SK-N-SH treated with all-trans-retinoic acid at 6 μM for 48 hours (cell line): ENCODE measurements at regions not wholly inside any gene's neighbourhood (a gene's known extent, or its start where the extent isn't known, plus 50 kb on each side); places are given as distances from the start of the nearest gene placed in this dataset.

Experiments used
- ATAC-seq: fragments of 200-7000 bp; cut with Tn5 transposase; 3 replicates; pipeline ENCODE4 v1.9.1; 2020; ENCODE audit warnings: mild to moderate bottlenecking, moderate library complexity
- ARNTL ChIP-seq: fragments of 450-650 bp; formaldehyde crosslinking; IDR thresholded peaks from 2 replicates; pipeline ENCODE4 v1.5.0; 2020; ENCODE audit warnings: low read depth, mild to moderate bottlenecking, moderate library complexity, borderline replicate concordance
- BACH2 ChIP-seq: fragments of 250-450 bp; sonication (Bioruptor Pico); IDR thresholded peaks from 2 replicates; pipeline ENCODE4 v1.9.0; 2021; ENCODE audit warnings: mild to moderate bottlenecking, borderline replicate concordance
- CSDC2 ChIP-seq: fragments of 250-450 bp; sonication (Bioruptor Pico); IDR thresholded peaks from 2 replicates; pipeline ENCODE4 v1.5.0; 2020; ENCODE audit warnings: mild to moderate bottlenecking, moderate library complexity
- ESRRG ChIP-seq: fragments of 250-450 bp; sonication (Bioruptor Pico); IDR thresholded peaks from 2 replicates; pipeline ENCODE4 v1.6.1; 2021; ENCODE audit warnings: mild to moderate bottlenecking
- GLIS3 ChIP-seq: fragments of 250-450 bp; sonication (Bioruptor Pico); IDR thresholded peaks from 2 replicates; pipeline ENCODE4 v1.5.0; 2020; ENCODE audit warnings: mild to moderate bottlenecking, moderate library complexity
- ISL1 ChIP-seq: fragments of 250-450 bp; sonication (Bioruptor Pico); IDR thresholded peaks from 2 replicates; pipeline ENCODE4 v2.1.2; 2022; ENCODE audit warnings: mild to moderate bottlenecking, moderate library complexity
- PPARA ChIP-seq: fragments of 250-450 bp; sonication (Bioruptor Pico); IDR thresholded peaks from 2 replicates; pipeline ENCODE4 v1.5.0; 2020; ENCODE audit warnings: mild to moderate bottlenecking, borderline replicate concordance
- RARB ChIP-seq: fragments of 250-450 bp; sonication (Bioruptor Pico); IDR thresholded peaks from 2 replicates; pipeline ENCODE4 v1.8.0; 2021; ENCODE audit warnings: mild to moderate bottlenecking, moderate library complexity
- TOX ChIP-seq: fragments of 250-450 bp; sonication (Bioruptor Pico); IDR thresholded peaks from 2 replicates; pipeline ENCODE4 v1.8.0; 2021; ENCODE audit warnings: mild to moderate bottlenecking, moderate library complexity, borderline replicate concordance
- ZC3H10 ChIP-seq: fragments of 250-450 bp; sonication (Bioruptor Pico); IDR thresholded peaks from 2 replicates; pipeline ENCODE4 v1.5.1; 2021; ENCODE audit warnings: mild to moderate bottlenecking, moderate library complexity
- ZFP3 ChIP-seq: fragments of 250-450 bp; sonication (Bioruptor Pico); IDR thresholded peaks from 2 replicates; pipeline ENCODE4 v1.5.0; 2020; ENCODE audit warnings: mild to moderate bottlenecking, moderate library complexity
- ZFP30 ChIP-seq: fragments of 450-650 bp; formaldehyde crosslinking; IDR thresholded peaks from 2 replicates; pipeline ENCODE4 v1.5.0; 2022; ENCODE audit warnings: mild to moderate bottlenecking, moderate library complexity
- ZNF565 ChIP-seq: fragments of 450-650 bp; formaldehyde crosslinking; conservative IDR thresholded peaks from 2 replicates; pipeline ENCODE4 v1.5.0; 2020; ENCODE audit warnings: low read depth, mild to moderate bottlenecking, moderate library complexity
- ZNF70 ChIP-seq: fragments of 450-650 bp; formaldehyde crosslinking; IDR thresholded peaks from 2 replicates; pipeline ENCODE4 v1.5.0; 2020; ENCODE audit warnings: mild to moderate bottlenecking, moderate library complexity
- ZNF8 ChIP-seq: fragments of 450-650 bp; formaldehyde crosslinking; IDR thresholded peaks from 2 replicates; pipeline ENCODE4 v1.5.0; 2020; ENCODE audit warnings: mild to moderate bottlenecking, moderate library complexity
- TF ChIP-seq, protein P1 (sequence below): fragments of 250-450 bp; sonication (Bioruptor Pico); IDR thresholded peaks from 2 replicates; pipeline ENCODE4 v1.5.1; 2020; ENCODE audit warnings: low read depth, mild to moderate bottlenecking, moderate library complexity
- TF ChIP-seq, protein P2 (sequence below): fragments of 250-450 bp; sonication (Bioruptor Pico); IDR thresholded peaks from 2 replicates; pipeline ENCODE4 v1.8.0; 2021; ENCODE audit warnings: low read depth, mild to moderate bottlenecking, moderate library complexity, borderline replicate concordance
- TF ChIP-seq, protein P3 (sequence below): fragments of 250-450 bp; sonication (Bioruptor Pico); IDR thresholded peaks from 2 replicates; pipeline ENCODE4 v1.5.1; 2021; ENCODE audit warnings: mild to moderate bottlenecking, moderate library complexity
- TF ChIP-seq, protein P4 (sequence below): fragments of 250-450 bp; sonication (Bioruptor Pico); IDR thresholded peaks from 2 replicates; pipeline ENCODE4 v1.5.0; 2020; ENCODE audit warnings: mild to moderate bottlenecking, moderate library complexity
- TF ChIP-seq, protein P5 (sequence below): fragments of 250-450 bp; sonication (Bioruptor Pico); IDR thresholded peaks from 2 replicates; pipeline ENCODE4 v1.8.0; 2020; ENCODE audit warnings: mild to moderate bottlenecking, moderate library complexity, borderline replicate concordance

DNA sequence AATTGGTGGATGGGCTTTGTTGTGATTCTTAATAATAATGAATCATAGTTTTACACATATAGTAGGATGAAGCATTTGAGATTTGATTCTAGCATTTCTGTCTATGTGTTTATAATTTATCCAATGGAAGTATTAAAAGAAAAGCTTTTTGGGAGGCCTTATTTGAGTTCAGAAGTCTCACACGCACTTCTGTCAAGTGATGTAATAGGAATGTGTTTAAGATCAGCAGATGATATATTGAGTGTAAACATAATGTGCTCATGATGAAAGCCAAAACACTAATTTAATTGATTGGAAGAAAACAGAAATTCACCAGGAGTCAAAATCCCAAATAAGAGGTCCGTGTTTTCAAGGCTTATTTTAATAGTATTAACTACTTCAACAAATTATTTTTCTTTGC, 435.6 kb upstream of the HSF2 start:
- no peak for TF ChIP-seq ZC3H10 (CRISPR knock-in tag)
- no peak for TF ChIP-seq GLIS3 (CRISPR knock-in tag)
- no peak for TF ChIP-seq ZNF70 (CRISPR knock-in tag)
- TF ChIP-seq TOX (CRISPR knock-in tag), result no peak
- TF ChIP-seq, protein P1, sequence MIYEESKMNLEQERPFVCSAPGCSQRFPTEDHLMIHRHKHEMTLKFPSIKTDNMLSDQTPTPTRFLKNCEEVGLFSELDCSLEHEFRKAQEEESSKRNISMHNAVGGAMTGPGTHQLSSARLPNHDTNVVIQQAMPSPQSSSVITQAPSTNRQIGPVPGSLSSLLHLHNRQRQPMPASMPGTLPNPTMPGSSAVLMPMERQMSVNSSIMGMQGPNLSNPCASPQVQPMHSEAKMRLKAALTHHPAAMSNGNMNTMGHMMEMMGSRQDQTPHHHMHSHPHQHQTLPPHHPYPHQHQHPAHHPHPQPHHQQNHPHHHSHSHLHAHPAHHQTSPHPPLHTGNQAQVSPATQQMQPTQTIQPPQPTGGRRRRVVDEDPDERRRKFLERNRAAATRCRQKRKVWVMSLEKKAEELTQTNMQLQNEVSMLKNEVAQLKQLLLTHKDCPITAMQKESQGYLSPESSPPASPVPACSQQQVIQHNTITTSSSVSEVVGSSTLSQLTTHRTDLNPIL (CRISPR knock-in tag), result no peak
- TF ChIP-seq BACH2 (CRISPR knock-in tag), result no peak
- TF ChIP-seq ESRRG (CRISPR knock-in tag), result no peak
- no peak for TF ChIP-seq ZFP30 (CRISPR knock-in tag)
- TF ChIP-seq, protein P2, sequence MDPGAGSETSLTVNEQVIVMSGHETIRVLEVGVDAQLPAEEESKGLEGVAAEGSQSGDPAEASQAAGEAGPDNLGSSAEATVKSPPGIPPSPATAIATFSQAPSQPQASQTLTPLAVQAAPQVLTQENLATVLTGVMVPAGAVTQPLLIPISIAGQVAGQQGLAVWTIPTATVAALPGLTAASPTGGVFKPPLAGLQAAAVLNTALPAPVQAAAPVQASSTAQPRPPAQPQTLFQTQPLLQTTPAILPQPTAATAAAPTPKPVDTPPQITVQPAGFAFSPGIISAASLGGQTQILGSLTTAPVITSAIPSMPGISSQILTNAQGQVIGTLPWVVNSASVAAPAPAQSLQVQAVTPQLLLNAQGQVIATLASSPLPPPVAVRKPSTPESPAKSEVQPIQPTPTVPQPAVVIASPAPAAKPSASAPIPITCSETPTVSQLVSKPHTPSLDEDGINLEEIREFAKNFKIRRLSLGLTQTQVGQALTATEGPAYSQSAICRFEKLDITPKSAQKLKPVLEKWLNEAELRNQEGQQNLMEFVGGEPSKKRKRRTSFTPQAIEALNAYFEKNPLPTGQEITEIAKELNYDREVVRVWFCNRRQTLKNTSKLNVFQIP (CRISPR knock-in tag), result no peak
- TF ChIP-seq ZNF8 (CRISPR knock-in tag), result no peak
- no peak for ATAC-seq

DNA sequence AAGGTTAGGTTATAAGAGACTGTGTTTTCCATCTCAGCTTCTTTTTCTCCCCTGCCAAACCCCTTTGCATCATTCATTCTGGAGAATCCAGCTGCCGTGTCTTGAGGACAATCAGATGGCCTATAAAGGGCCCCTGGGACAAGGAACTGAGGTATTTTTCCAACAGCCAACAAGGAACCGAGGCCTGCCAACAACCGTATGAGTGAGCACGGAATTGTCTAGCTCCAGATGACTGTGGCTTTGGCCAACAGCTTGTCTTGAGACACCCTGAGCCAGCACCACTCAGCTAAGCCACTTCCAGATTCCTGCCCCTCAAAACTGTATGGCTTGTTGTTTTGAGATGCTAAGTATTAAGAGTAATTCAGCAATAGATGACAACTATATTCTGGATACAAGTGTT, 433.7 kb upstream of the HSF2 start:
- TF ChIP-seq ZNF70 (CRISPR knock-in tag), result no peak
- no peak for TF ChIP-seq ARNTL (CRISPR knock-in tag)
- TF ChIP-seq PPARA, result no peak
- no peak for TF ChIP-seq ISL1 (CRISPR knock-in tag)
- TF ChIP-seq, protein P3, sequence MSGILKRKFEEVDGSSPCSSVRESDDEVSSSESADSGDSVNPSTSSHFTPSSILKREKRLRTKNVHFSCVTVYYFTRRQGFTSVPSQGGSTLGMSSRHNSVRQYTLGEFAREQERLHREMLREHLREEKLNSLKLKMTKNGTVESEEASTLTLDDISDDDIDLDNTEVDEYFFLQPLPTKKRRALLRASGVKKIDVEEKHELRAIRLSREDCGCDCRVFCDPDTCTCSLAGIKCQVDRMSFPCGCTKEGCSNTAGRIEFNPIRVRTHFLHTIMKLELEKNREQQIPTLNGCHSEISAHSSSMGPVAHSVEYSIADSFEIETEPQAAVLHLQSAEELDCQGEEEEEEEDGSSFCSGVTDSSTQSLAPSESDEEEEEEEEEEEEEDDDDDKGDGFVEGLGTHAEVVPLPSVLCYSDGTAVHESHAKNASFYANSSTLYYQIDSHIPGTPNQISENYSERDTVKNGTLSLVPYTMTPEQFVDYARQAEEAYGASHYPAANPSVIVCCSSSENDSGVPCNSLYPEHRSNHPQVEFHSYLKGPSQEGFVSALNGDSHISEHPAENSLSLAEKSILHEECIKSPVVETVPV (CRISPR knock-in tag), result no peak
- no peak for TF ChIP-seq ZC3H10 (CRISPR knock-in tag)
- no peak for TF ChIP-seq BACH2 (CRISPR knock-in tag)
- no peak for TF ChIP-seq ZFP3
- no peak for TF ChIP-seq ESRRG (CRISPR knock-in tag)
- TF ChIP-seq RARB (CRISPR knock-in tag), result no peak
- TF ChIP-seq, protein P4, sequence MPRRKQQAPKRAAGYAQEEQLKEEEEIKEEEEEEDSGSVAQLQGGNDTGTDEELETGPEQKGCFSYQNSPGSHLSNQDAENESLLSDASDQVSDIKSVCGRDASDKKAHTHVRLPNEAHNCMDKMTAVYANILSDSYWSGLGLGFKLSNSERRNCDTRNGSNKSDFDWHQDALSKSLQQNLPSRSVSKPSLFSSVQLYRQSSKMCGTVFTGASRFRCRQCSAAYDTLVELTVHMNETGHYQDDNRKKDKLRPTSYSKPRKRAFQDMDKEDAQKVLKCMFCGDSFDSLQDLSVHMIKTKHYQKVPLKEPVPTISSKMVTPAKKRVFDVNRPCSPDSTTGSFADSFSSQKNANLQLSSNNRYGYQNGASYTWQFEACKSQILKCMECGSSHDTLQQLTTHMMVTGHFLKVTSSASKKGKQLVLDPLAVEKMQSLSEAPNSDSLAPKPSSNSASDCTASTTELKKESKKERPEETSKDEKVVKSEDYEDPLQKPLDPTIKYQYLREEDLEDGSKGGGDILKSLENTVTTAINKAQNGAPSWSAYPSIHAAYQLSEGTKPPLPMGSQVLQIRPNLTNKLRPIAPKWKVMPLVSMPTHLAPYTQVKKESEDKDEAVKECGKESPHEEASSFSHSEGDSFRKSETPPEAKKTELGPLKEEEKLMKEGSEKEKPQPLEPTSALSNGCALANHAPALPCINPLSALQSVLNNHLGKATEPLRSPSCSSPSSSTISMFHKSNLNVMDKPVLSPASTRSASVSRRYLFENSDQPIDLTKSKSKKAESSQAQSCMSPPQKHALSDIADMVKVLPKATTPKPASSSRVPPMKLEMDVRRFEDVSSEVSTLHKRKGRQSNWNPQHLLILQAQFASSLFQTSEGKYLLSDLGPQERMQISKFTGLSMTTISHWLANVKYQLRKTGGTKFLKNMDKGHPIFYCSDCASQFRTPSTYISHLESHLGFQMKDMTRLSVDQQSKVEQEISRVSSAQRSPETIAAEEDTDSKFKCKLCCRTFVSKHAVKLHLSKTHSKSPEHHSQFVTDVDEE, result no peak
- TF ChIP-seq ZNF8 (CRISPR knock-in tag), result no peak
- TF ChIP-seq TOX (CRISPR knock-in tag), result no peak
- TF ChIP-seq CSDC2 (CRISPR knock-in tag), result no peak
- TF ChIP-seq ZFP30 (CRISPR knock-in tag), result no peak
- no peak for TF ChIP-seq GLIS3 (CRISPR knock-in tag)
- TF ChIP-seq, protein P1 (CRISPR knock-in tag), result no peak
- no peak for TF ChIP-seq ZNF565 (CRISPR knock-in tag)
- TF ChIP-seq, protein P2 (CRISPR knock-in tag), result no peak
- TF ChIP-seq, protein P5, sequence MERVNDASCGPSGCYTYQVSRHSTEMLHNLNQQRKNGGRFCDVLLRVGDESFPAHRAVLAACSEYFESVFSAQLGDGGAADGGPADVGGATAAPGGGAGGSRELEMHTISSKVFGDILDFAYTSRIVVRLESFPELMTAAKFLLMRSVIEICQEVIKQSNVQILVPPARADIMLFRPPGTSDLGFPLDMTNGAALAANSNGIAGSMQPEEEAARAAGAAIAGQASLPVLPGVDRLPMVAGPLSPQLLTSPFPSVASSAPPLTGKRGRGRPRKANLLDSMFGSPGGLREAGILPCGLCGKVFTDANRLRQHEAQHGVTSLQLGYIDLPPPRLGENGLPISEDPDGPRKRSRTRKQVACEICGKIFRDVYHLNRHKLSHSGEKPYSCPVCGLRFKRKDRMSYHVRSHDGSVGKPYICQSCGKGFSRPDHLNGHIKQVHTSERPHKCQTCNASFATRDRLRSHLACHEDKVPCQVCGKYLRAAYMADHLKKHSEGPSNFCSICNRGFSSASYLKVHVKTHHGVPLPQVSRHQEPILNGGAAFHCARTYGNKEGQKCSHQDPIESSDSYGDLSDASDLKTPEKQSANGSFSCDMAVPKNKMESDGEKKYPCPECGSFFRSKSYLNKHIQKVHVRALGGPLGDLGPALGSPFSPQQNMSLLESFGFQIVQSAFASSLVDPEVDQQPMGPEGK, result no peak
- ATAC-seq, result no peak
